HG03196 (cell line): ENCODE measurements at regions not wholly inside any gene's neighbourhood (a gene's known extent, or its start where the extent isn't known, plus 50 kb on each side); places are given as distances from the start of the nearest gene placed in this dataset.

Source experiments
- ATAC-seq: cut with Tn5 transposase; IDR thresholded peaks from one replicate; pipeline ENCODE4 v1.9.1; 2021; ENCODE audit not compliant: unreplicated experiment

DNA sequence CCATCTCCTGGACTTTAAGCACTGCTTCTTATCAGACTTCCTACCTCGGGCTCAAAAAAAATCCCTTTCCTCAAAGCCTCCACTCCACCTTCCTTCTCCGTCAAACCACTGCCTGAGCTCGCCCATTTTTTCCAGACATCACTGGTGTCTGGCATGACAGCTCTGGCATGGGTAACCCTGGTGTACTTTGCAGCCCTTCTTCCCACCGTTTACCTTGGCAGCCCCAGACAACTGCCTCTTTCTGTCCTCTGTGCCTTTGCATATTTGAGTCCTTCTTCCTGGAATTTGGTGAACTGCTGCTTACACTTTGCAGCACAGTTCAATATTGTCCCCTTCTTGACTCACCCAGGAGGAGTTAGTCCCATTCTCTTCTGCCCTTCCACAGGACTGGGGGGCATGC is 144.6 kb upstream of the TBX20 start:
- no peak for ATAC-seq

DNA sequence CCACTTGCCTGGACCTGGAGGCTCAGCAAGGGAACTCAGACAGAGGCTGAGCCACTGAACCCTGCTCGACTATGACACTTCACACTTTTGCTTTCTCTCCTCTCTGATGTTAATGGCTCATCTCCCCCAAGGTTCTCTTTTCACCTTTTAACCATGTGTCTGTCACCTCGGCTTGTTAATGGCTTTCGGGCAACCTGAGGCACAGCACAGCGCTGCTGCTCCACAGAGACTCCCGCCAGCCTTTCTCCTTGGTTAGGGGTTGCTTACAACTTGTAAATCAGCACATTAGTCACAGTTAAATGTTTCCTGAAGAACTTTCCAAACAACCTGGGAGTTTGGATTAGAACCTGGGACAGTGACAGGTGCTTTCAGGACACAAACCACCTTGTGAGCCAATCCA is 136.2 kb upstream of the TBX20 start:
- no peak for ATAC-seq

DNA sequence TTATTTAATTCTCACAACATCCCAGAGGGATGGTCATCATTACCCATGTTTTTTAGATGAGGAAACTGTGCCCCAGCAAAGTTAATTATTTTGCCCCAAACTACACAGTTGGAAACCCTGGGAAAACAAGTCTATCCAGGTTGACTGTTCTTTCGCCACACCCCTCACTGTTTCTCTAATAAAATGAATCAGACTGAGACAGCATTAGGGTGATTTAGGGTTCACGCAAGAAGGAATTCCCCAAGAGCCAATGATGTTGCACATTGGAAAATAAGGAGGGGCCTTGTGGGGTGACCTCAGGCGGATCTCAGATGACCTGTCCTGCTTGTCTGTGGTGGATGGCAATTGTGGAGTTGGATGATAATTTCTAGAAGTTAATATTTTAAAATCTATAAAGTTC is 135.7 kb upstream of the TBX20 start:
- no peak for ATAC-seq

DNA sequence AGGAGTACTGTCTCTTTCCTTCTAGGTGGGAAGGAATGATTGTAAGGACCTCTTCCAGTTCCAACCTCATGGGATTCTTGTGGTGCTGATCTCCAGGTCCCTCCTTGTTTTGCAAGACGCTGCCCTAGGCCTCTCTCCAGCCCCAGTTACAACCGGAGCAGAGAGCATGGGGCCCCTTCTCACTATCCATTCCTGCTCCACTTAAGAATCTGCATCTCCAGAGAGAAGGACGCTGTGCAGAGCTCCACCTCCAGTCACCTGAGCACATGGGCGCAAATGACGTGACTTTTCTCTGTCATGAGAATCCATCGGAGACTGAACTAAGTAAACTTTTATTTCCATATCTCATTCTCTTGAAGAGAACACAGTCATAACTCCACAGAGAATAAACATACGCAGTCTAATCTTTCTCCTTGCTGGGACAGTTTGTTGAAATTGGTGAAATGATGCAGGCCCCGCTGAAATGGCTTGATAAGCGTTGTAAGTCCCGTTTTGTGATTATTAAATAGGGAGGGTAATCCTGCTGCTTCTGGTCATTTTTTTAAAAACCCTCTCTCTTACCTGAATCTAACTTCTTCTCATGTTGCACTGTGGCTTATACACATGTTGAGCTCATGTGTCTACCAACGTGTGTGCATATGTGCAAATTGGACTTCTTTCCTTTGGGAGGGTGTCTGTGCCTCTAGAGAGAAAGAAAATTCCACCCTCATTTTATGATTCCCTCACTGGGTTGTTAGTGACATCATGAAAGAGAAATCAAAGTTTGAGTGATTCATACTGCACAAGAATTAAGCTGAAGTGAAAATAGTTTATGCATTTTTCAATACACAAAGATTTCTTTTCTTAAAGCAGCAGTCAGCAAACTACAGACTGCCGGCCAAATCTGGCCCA is 133.2 kb upstream of the TBX20 start:
- no peak for ATAC-seq

DNA sequence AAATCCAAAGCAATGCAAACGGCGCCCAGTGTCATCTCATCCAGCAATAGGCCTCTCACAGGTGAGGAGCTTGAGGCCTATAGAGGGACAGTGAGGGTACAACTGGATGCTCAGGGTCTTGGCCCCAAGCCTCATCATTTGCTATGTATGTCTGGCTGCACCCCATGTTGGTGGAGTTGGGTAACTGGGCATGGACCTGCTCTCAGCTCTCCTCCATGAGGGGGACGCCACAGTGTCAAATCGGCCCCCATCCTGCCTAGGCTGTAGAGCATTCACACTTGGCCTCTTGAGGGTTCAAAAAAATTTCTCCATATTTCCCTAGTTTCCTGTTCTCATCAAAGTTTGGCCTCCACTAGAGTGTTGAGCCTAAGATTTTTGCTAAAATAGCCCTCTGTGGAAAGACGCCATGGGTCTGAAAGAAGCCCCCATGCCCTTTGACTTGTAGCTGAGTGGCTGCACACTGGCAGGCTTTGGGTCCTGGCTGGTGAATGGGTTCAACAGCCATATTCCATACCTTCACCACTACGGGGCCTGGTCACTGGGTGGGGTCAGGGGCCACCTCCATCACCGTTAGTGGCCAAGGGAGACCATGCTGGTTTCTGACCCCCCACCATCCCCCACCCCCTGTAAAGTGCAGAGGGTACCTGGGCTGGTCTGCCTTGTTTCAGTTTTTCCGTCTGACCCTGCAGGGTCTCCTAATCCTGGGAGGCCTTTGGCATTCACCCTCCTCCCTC is 132.3 kb upstream of the TBX20 start:
- no peak for ATAC-seq

DNA sequence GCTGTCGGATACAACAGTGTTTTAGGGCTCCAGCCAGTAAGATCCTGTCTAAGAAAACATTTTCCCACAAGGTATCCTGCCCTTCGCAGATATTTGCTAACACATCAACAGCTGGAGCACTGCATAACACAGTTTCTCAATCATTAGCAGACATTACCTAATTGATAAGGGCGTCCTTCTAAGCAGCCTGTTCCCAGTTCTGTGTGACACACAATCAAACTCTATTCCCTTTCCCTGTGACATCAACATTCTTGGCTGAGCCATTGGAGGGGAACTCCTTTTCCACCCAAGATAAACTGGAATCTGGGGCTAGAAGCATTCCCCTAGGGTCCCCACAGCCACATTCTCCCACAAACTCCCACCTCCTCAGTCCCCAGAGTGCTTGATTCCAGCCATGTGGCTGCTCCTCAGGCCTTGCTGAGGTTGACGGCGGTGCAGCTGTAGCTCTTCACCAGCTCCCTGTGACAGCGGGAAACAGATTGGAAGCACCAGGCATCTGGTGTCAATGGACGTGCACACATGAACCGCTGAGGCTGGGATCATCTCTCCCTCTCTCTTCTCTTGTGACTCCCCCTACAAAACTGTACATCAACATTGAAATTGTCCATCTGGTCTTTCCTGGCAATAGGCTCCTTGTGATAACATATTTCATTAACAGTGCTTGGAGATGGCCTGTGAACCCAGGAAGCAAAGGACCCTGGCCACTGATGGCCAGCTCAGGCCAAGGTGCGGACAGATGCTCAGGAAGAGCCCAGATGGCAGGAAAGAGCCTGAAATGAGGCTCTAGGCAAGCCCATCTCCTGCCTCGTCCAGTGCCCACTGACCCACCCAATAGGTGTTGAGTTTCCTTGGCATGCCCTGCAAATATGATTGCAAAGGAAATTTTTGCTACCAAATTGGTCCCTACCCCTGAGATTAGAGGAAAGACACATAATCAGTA is 131.1 kb upstream of the TBX20 start:
- ATAC-seq = no peak

DNA sequence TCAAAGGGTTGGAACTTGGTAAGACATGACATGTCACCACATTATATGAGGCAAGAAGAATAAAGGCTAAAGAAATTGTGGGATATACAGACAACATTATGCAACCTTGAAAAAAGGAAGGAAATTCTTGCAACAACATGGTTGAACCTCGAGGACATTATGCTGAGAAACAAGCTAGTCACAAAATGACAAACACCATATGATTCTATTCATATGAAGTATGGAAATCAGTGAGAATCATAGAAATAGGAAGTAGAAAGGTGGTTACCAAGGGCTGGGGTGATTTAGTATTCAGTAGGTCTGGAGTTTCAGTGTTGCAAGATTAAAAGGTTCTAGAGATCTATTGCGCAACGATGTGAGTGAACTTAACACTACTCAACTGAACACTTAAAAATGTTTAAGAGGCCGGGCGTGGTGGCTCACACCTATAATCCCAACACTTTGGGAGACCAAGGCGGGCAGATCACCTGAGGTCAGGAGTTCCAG is 126.9 kb upstream of the TBX20 start:
- no peak for ATAC-seq

DNA sequence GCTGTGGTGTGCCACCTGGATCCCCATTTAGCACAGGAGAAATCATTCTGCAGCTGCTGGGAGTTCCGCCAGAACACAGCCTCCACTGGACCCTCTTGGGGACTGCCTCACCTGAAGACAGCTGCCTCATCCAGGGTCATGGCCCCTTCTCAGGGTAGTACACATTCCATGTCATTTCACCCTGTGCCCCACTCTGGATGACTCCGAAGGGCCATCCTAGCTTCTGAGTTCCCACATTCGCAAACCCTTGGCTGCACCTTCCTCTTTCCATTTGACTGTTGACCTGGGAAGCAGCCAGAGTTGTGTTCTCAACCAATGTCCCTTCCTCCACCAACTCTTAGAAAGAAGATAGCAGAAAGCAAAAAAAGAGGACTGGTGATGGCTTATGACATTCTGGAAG is 125.6 kb upstream of the TBX20 start:
- no peak for ATAC-seq

DNA sequence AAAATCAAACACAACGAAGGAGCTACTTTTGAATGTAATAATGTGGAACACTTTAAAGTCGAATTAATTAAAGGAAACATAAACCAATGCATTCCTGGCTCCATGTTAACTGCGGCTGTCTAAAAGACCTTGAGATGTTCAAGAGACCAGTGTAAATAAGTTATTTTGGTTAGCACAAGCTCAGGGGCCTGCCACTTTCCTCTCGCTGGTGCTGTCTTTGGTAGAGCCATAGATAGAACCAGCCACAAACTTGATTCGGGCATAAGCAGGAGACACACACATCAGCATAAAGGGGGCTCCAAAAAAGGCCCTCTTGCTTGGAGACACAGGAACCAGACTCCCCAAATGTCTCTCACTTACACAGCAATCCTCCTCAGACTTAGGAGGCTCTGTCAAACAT is 121.6 kb upstream of the TBX20 start:
- ATAC-seq = no peak

DNA sequence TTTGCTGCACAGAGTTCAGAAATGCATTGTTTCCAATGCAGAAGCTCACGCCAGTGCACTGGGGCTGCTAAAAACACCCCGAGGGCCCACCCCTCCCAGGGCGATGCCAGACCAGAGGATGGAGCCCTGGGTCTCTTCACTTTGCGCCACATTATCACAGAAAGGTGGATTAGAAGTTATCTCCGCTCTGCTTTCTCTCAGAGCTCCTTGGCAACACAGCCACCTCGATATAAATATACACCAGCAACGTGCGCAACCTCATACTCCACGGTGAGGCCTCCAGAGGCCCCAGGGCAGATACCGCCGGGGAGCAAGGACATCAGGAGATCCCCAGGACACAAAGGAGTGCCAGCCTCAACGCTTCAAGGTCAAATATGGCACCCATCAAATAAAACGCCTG is 121.0 kb upstream of the TBX20 start:
- no peak for ATAC-seq

DNA sequence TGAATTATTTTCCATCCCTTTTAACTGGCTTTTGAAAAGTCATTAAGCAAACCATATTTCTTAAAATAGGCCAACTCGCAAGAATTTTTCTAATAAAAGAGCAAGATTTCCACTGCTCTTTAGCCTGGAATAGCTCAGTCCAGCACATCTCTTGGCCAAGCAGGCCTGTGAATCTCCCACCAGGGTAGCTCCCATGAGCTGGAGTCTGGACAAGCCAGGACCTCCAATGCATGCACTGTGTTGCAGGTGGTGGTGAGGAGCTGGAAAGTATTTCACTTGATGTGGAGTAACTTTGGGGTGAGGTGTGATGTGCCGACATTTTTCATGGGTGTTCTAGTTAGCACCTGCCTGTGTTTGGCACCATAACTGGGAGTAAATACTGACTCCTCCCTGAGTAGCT is 117.3 kb upstream of the TBX20 start:
- no peak for ATAC-seq

DNA sequence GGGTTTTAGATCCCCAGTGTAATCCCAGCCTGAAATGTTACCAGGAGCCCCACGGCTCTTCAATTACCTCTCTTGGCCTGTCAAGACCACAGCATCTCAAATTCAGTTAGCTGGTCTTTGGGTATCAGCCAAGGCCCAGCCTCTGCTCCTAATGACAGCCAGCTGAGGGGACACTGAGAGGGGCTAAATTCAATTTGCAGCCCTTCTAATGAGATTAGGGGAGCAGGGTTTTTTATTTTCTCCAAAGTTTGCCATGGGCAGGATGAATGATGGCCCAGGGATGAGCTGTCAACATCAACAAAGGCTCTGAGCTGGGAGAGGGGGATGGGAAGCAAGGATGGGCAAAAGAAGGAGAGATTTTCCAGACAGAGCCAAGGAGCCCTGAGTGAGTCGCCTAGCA is 116.8 kb upstream of the TBX20 start:
- no peak for ATAC-seq

DNA sequence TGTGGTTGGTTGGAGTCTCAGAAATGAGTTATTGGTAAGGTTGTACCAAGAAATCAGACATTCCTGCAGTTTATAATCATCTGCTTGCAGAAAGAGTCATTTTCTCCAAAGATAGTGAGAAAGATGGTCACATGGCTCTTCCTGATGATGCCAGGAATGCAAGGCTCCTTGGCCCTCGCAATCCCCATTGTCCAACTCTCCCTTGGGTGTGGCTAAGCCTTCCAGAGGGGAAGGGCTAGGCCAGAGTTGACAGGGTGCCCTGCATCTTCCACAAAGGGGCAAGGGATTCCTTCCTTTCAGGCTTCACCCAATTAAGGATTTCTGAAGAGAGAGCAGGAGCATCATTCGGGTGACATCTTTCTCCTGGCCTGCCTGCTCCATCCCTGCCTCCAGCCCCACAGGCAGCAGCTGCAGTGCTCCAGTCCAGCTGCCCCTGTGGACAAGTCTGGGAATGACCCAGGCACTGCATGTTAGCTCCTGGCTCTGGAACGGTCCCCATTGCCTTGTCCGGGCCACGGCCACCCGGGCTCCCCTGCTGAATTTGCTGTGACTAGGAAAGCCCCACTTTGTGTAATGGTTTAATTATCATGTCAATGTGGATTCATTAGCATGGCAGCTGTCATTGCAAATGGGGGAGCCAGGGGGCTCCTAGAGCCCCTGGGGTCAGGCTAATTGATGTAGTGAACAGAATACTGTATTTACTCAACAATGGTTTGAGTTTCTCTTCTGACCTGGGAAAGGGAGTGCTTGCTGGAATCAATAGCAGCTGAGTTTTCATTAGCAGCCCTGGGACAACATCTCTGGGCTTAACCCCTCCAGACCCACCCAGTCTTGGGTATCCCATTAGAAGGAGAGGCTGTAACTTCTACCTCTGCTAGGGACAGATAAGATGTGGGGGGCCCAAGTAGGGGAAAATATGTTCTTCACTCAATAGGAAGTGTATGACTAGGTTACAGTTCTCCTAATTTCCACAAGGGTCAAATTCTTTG is 112.6 kb upstream of the TBX20 start:
- ATAC-seq = no peak

DNA sequence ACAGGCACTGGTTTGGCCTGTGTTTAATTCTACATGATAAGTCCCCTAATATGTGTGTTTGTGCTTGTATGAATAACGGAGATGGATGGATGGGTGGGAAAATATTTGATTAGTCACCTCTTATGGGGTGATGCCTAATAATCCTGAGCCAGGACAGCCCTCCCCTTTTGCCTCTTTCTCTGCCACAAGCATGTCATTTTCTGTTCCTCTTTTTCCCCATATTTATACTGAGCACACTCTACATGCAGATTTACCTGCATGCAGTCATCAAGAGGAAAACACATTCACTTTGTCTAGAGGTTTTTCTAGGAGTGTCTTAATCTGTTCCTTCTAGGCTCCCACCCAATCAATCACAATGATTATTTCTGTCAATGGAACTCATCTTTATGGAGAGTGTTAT is 111.6 kb upstream of the TBX20 start:
- ATAC-seq = no peak

DNA sequence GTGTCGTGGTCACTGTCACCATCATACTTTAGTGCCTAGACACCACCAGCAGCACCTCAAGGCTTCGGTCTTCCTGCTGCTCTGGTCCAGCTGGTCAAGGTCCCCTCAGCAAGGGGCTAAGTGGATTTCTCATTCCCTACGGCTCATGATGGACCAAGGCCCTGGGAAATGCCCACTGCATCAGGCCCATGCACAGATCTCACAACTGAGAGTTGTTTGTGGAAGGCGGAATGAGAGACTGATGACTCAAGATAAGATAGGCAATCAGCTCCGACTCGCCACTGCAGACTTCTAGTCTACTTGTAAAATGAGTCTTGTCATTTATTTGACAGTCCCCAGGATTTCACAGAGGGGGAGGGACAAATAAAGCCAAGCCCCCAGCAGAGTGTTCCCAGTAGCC is 108.4 kb upstream of the TBX20 start:
- no peak for ATAC-seq

DNA sequence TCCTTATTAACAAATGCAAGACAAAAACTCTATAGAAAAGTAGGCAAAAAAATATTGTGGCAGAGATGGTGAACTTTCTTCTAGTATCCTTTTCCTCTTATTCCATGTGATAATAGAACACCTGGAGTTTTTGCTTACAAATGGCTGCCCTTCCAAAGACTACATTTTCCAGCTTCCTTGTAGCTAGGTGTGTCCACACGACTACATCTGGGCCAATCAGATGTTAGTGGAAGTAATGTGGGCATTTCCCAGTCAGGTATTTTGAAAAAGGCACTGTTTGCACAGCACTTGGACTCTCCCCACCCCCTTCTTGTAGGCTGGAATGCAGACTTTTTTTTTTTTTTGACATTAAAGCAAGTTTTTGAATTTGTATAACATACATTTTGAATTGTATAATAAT is 105.5 kb upstream of the TBX20 start:
- ATAC-seq = no peak

DNA sequence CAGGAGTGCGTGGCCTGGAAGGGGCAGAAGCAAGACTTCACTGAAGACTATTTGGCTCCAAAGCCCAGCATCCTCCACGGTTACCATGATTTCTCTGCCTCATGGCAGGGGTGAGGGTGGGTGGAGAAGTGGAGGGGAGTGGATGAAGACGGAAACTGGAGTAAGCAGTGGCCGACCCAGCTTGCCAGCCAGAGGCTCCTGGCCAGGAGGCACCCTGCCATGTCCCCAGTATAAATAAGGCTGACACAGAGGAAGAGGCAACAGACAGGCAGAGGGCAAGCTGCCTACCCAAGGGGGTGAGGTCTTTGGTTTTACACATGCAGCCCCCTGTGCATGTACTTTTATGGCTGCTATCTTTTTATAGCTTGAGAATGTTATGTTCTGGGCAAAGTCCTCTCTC is 102.6 kb upstream of the TBX20 start:
- no peak for ATAC-seq

DNA sequence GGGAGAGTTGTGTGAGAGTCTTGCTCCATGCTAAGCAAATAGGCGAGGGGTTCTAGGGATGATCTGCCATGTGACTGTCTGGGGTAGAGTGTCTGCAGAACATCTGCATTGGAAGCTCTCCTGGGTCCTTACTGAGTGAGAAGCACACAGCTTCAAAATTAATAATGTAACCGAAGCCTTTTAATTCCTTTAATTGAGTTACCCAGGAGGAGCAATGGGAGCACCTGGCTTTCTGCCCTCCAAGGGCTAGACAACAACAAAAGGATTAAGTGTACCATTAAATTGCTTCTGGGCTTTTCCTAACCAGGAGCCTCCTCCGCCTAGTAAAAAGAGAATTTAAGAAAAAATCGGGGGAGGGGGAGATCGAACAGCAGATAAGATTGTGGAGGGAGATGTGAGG is 102.0 kb upstream of the TBX20 start:
- no peak for ATAC-seq

DNA sequence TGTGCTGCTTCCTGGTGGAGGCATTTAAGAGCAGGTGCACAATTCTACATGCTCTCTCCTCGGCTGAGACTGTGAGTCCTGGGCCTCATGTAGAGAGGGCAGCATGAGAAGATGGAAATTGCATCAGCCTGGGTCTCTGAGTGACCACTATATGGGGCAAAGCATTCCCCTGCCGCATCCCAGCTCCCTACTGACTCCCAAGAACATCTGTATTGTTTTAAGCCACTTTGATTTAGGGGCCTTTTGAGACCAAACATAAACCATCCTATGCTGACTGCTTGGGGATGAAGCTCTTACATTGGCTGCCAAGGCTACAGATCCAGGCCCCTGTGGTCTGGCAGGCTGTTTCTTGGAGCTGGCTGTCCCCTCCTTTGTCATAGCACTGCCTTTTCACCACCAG is 101.3 kb upstream of the TBX20 start:
- ATAC-seq = no peak

DNA sequence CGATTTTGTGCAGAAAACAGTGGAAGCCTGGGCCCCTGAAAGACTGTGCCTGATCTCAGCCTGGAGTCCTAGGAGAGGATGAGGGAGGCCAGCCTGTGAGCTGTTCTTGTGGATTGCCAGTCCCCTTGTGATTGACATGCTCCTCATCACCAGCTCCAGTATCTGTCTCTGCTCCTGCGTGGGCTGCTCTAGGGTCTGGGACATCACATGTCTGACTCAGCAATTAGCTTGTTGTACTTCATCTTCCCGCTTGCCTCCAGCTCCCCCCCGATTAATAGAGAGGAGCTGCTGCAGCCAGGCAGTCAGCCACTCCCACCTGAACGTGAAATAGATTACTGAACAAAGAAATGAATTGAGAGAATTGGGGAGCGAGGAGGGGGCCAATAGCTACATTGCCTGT is 99.6 kb upstream of the TBX20 start:
- no peak for ATAC-seq
